DMS53 treated with DMSO at 0.1 percent for 48 hours (cell line): ENCODE measurements at regions not wholly inside any gene's neighbourhood (a gene's known extent, or its start where the extent isn't known, plus 50 kb on each side); places are given as distances from the start of the nearest gene placed in this dataset.

ENCODE experiments used
- DNase-seq: peaks from one replicate; lab custom pipeline; 2025; ENCODE audit not compliant: unreplicated experiment; lab: John Stamatoyannopoulos, UW

- no peak for DNase-seq
Observed at GRCh38 chr6:26305641-26305969, 59.4 kb upstream of the BTN3A2 start.

GRCh38 chr6:26306232-26306631 is 58.8 kb upstream of the BTN3A2 start:
- DNase-seq: no peak

DNA sequence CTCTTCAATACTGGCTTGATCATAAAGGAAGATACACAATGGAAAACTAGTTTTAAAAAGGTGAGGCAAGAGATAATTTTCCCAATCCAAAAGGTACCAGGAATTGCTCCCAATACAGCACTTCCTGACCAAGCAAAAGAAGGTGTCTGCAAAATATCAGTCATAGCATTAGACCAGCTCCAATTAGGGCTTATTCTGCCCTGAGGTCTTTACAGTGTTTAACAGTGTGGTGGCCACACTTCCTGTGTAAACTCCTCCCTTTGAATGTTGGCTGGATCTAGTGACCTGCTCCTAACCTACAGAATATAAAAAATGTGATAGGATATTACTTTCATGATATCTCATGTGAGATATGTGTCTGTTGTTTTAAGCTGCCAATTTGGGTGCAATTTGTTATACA is 57.1 kb upstream of the BTN3A2 start:
- DNase-seq: no peak

DNA sequence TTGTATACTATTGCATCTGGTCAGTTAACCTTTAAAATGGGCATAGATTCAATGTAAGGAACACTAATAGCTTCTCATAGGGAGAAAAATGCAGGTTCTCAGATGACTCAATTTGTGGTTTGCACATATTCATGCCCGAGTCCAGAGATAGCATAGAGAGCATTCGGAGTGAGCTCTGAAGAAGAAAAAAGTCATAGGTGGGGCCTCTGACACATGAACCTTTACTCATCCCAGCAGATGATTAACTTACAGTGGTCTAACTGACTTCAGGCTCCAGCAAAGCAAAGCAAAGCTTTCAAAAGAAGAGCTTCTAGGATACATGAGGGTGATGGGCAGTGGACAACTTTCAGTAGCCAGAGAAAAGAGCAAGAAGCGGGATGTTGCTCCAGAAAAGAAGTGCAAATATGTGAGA is 55.3 kb upstream of the BTN3A2 start:
- no peak for DNase-seq

DNA sequence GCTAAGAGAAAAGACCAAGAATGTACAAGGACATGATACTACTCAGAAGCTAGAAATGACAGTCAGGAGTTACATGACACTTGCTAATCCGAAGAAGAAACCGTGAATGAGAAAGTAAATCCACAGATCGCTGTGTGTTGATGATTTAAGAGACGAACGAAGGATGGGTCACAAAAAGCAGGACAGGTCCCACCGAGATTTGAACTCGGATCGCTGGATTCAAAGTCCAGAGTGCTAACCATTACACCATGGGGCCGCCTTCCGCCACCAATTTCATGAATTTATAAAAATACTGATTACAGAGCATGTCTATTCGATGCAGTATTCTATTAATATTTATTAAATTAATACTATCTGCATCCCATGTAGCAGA is 54.0 kb upstream of the BTN3A2 start:
- peak; percentile 78 for DNase-seq

- peak; percentile 81 for DNase-seq
Observed at GRCh38 chr6:26311385-26312095, 53.5 kb upstream of the BTN3A2 start.

- peak; percentile 83 for DNase-seq
Observed at GRCh38 chr6:26312096-26312463, 52.9 kb upstream of the BTN3A2 start.

DNA sequence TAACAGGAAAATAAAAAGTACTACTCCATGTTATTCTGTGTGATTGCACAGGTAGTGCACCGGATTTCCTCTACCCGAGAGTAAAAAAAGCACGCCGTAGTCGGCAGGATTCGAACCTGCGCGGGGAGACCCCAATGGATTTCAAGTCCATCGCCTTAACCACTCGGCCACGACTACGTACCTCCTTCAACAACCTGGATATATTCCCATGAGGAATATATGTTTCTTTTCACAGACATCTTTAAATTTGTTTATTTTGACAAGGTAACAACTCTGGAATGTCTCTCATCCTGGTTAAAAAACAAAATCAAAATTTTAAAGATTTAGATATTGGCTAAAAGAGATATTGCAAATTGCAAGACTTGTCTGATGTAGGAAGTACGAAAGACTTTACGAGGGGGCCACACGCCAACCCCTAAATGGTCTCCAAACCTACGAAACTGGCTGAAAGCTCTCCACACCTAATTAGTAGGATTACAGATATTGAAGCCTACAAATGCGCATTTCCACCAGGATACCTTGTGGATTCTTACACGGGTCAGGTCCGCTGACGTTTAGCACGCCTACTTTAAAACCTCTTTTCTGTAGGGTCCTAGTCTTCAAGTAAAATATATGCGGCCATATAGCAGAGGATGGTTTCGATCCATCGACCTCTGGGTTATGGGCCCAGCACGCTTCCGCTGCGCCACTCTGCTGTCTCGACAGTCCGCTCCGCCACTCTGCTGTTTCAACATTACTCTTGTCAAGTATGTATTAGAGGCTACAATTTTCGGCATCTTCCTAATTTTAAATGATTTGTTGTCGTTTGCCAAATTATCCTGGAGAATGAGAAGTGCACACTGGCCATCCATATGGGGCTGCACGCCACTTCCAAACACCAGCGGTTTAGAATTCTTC is 52.2 kb upstream of the BTN3A2 start:
- DNase-seq: peak; percentile 83
